ENCODE measurements at regions not wholly inside any gene's neighbourhood (a gene's known extent, or its start where the extent isn't known, plus 50 kb on each side); places are given as distances from the start of the nearest gene placed in this dataset.

GRCh38 chr16:56072096-56072495, 119.2 kb upstream of the GNAO1 start:
- Histone ChIP-seq H3K36me3 (no peaks in the 10 kb centered on the region), H3K27me3 (replicated peaks in 1 of 7) (peaks cover 0 to 20% (median 0%) of the 10 kb centered on the region in 7 donors), H3K27ac (no peak overlapping the region), H3K4me1 (no peaks in the 10 kb centered on the region), H3K9me3 (no peaks in the 10 kb centered on the region), H3K4me3 (no peak overlapping the region)
- TF ChIP-seq POLR2AphosphoS5 (IDR thresholded peaks at IDR 0.05) (no peak), POLR2A (IDR thresholded peaks at IDR 0.05) (no peak), CTCF (IDR thresholded peaks at IDR 0.05 in 8 of 11, conservative IDR thresholded peaks at IDR 0.05 in 3 of 11) (no peak)
- no peak for DNase-seq
- 48 to 86% (median 74%) methylated on average over 2 to 4 of the region's 4 CpGs for WGBS, 5 donors
- intact Hi-C loops (cut with DNase I; ENCODE audit: low total_unique reads): no loop called here

- WGBS, 5 donors: 75 to 87% (median 85%) methylated on average over 3 of the region's 3 CpGs
- H3K36me3 ChIP-seq: no peaks in the 10 kb centered on the region
- H3K27me3 ChIP-seq (replicated peaks in 1 of 7): peaks cover 0 to 20% (median 0%) of the 10 kb centered on the region in 7 donors
- no peaks in the 10 kb centered on the region for H3K9me3 ChIP-seq
- DNase-seq: no peak
- H3K27ac ChIP-seq: no peak overlapping the region
- no peaks in the 10 kb centered on the region for H3K4me1 ChIP-seq
- intact Hi-C loops (cut with DNase I; ENCODE audit: low total_unique reads): no loop called here
- no peak overlapping the region for H3K4me3 ChIP-seq
- TF ChIP-seq POLR2AphosphoS5 (IDR thresholded peaks at IDR 0.05): no peak
- no peak for TF ChIP-seq CTCF (IDR thresholded peaks at IDR 0.05 in 8 of 11, conservative IDR thresholded peaks at IDR 0.05 in 3 of 11)
- TF ChIP-seq POLR2A (IDR thresholded peaks at IDR 0.05): no peak
Observed at GRCh38 chr16:56068816-56069215, 122.5 kb upstream of the GNAO1 start.

GRCh38 chr16:56068314-56068713, 123.0 kb upstream of the GNAO1 start:
- Histone ChIP-seq H3K4me3 (no peak overlapping the region), H3K4me1 (no peaks in the 10 kb centered on the region), H3K36me3 (no peaks in the 10 kb centered on the region), H3K27me3 (replicated peaks in 1 of 7) (peaks cover 0 to 20% (median 0%) of the 10 kb centered on the region in 7 donors), H3K9me3 (no peaks in the 10 kb centered on the region), H3K27ac (no peak overlapping the region)
- no peak for TF ChIP-seq CTCF (IDR thresholded peaks at IDR 0.05 in 8 of 11, conservative IDR thresholded peaks at IDR 0.05 in 3 of 11)
- no peak for DNase-seq
- intact Hi-C loops (cut with DNase I; ENCODE audit: low total_unique reads): no loop called here
- WGBS, 5 donors: 74 to 85% (median 77%) methylated on average over 2 of the region's 2 CpGs

GRCh38 chr16:56067406-56067805, 123.9 kb upstream of the GNAO1 start:
- TF ChIP-seq POLR2AphosphoS5 (IDR thresholded peaks at IDR 0.05) (no peak), POLR2A (IDR thresholded peaks at IDR 0.05) (no peak), CTCF (IDR thresholded peaks at IDR 0.05 in 8 of 11, conservative IDR thresholded peaks at IDR 0.05 in 3 of 11) (no peak)
- Histone ChIP-seq H3K4me3 (no peak overlapping the region), H3K9me3 (no peaks in the 10 kb centered on the region), H3K36me3 (no peaks in the 10 kb centered on the region), H3K27me3 (replicated peaks in 1 of 7) (peaks cover 0 to 18% (median 0%) of the 10 kb centered on the region in 7 donors), H3K4me1 (no peaks in the 10 kb centered on the region), H3K27ac (no peak overlapping the region)
- DNase-seq: no peak
- intact Hi-C loops (cut with DNase I; ENCODE audit: low total_unique reads): no loop called here

Data from spleen (tissue), 11 donors.